ENCODE measurements at regions not wholly inside any gene's neighbourhood (a gene's known extent, or its start where the extent isn't known, plus 50 kb on each side); places are given as distances from the start of the nearest gene placed in this dataset.

- no peak for TF ChIP-seq REST (IDR thresholded peaks at IDR 0.05; ENCODE audit: low read depth)
- no peak for TF ChIP-seq EP300 (IDR thresholded peaks at IDR 0.05; ENCODE audit: borderline replicate concordance)
- no peak for TF ChIP-seq NFIC (IDR thresholded peaks at IDR 0.05)
- no peak for TF ChIP-seq MAX (IDR thresholded peaks at IDR 0.05)
- TF ChIP-seq RAD21 (IDR thresholded peaks at IDR 0.05; ENCODE audit: low read depth), result no peak
- no peak for TF ChIP-seq USF1 (IDR thresholded peaks at IDR 0.05)
These were observed 504.9 kb downstream of the NR2F1-AS1 start for GRCh38 chr5:93076096-93076495.
